Astrocyte (in vitro differentiated cells and primary cell): ENCODE measurements at regions not wholly inside any gene's neighbourhood (a gene's known extent, or its start where the extent isn't known, plus 50 kb on each side); places are given as distances from the start of the nearest gene placed in this dataset.

ENCODE experiments used
- DNase-seq: peaks from one replicate; pipeline ENCODE4 v3.0.0-alpha.2; 2010; ENCODE audit warnings: low read depth
- FAIRE-seq: peaks from 2 replicates; lab custom pipeline; 2011; peaks lifted over from hg19 to GRCh38; lab: Jason Lieb, UNC
- H2AFZ ChIP-seq: 2 replicates; pipeline ENCODE4 v1.6.0; 2012; ENCODE audit warnings: low read depth, low read length, inconsistent platforms
- H3K27ac ChIP-seq: 2 replicates; pipeline ENCODE4 v1.5.1; 2011; ENCODE audit warnings: low read depth, low read length, inconsistent platforms
- H3K27me3 ChIP-seq: 2 replicates; pipeline ENCODE4 v1.6.0; 2011; ENCODE audit warnings: low read length, inconsistent platforms; ENCODE audit not compliant: insufficient read depth
- H3K36me3 ChIP-seq: 2 replicates; pipeline ENCODE4 v1.5.1; 2011; ENCODE audit warnings: low read length, inconsistent platforms; ENCODE audit not compliant: insufficient read depth
- H3K4me1 ChIP-seq: 2 replicates; pipeline ENCODE4 v1.5.1; 2011; ENCODE audit warnings: low read length, inconsistent platforms; ENCODE audit not compliant: insufficient read depth
- H3K4me2 ChIP-seq: 2 replicates; pipeline ENCODE4 v1.6.0; 2012; ENCODE audit warnings: low read length, inconsistent platforms
- H3K4me3 ChIP-seq: 2 replicates; pipeline ENCODE4 v1.5.1; 2011; ENCODE audit warnings: low read depth, mild to moderate bottlenecking, low read length, inconsistent platforms; ENCODE audit not compliant: insufficient read depth
- H3K79me2 ChIP-seq: 2 replicates; pipeline ENCODE4 v1.6.0; 2012; ENCODE audit warnings: mild to moderate bottlenecking, low read length, inconsistent platforms; ENCODE audit not compliant: insufficient read depth
- H3K9ac ChIP-seq: 2 replicates; pipeline ENCODE4 v1.6.0; 2012; ENCODE audit warnings: mild to moderate bottlenecking, low read length, inconsistent platforms
- H3K9me3 ChIP-seq: 2 replicates; pipeline ENCODE4 v1.5.1; 2012; ENCODE audit warnings: low read depth, mild to moderate bottlenecking, low read length, inconsistent platforms; ENCODE audit not compliant: insufficient read depth
- H4K20me1 ChIP-seq: 2 replicates; pipeline ENCODE4 v1.6.0; 2012; ENCODE audit warnings: low read length, inconsistent platforms; ENCODE audit not compliant: insufficient read depth
- H3K27ac Mint-ChIP-seq: one replicate; pipeline ENCODE4 v1.8.0; 2021; ENCODE audit warnings: mild to moderate bottlenecking, mixed read lengths; ENCODE audit not compliant: unreplicated experiment
- H3K27me3 Mint-ChIP-seq: one replicate; pipeline ENCODE4 v1.8.0; 2021; ENCODE audit warnings: low read depth, mixed read lengths; ENCODE audit not compliant: unreplicated experiment
- H3K36me3 Mint-ChIP-seq: one replicate; pipeline ENCODE4 v1.8.0; 2021; ENCODE audit warnings: low read depth, mixed read lengths; ENCODE audit not compliant: unreplicated experiment
- H3K4me1 Mint-ChIP-seq: one replicate; pipeline ENCODE4 v1.8.0; 2021; ENCODE audit warnings: low read depth, mixed read lengths; ENCODE audit not compliant: unreplicated experiment
- H3K4me3 Mint-ChIP-seq: one replicate; pipeline ENCODE4 v1.8.0; 2021; ENCODE audit warnings: mild to moderate bottlenecking, moderate library complexity, mixed read lengths; ENCODE audit not compliant: unreplicated experiment
- H3K9me3 Mint-ChIP-seq: one replicate; pipeline ENCODE4 v1.8.0; 2021; ENCODE audit warnings: mild to moderate bottlenecking, mixed read lengths; ENCODE audit not compliant: unreplicated experiment
- EZH2 ChIP-seq: IDR thresholded peaks from 2 replicates; pipeline ENCODE4 v1.6.1; 2012; ENCODE audit warnings: mild to moderate bottlenecking, low read length, inconsistent platforms; ENCODE audit not compliant: insufficient read depth
- TF ChIP-seq, protein P1 (sequence below): IDR thresholded peaks from 2 replicates; pipeline ENCODE4 v1.5.1; 2011; ENCODE audit warnings: low read depth, mild to moderate bottlenecking, inconsistent platforms, low read length, moderate library complexity; ENCODE audit not compliant: insufficient read depth

GRCh38 chr6:167736486-167737204, 90.1 kb upstream of the AFDN start:
- Mint-ChIP-seq H3K4me1 (peaks cover 15% of the 10 kb centered on the region), H3K9me3 (peaks cover 6% of the 10 kb centered on the region), H3K4me3 (no peak overlapping the region), H3K27ac (no peak overlapping the region), H3K36me3 (no peaks in the 10 kb centered on the region), H3K27me3 (peaks cover 35% of the 10 kb centered on the region)
- H3K9me3 ChIP-seq = no peaks in the 10 kb centered on the region
- no peaks in the 10 kb centered on the region for H3K36me3 ChIP-seq
- H3K27me3 ChIP-seq = peaks cover 8% of the 10 kb centered on the region
- no peaks in the 10 kb centered on the region for H4K20me1 ChIP-seq
- no peak overlapping the region for H2AFZ ChIP-seq
- DNase-seq = no peak
- no peaks in the 10 kb centered on the region for H3K79me2 ChIP-seq
- no peak for FAIRE-seq
- H3K9ac ChIP-seq = no peak overlapping the region
- no peaks in the 10 kb centered on the region for H3K4me1 ChIP-seq
- no peak overlapping the region for H3K4me3 ChIP-seq
- no peak overlapping the region for H3K4me2 ChIP-seq
- TF ChIP-seq, protein P1, sequence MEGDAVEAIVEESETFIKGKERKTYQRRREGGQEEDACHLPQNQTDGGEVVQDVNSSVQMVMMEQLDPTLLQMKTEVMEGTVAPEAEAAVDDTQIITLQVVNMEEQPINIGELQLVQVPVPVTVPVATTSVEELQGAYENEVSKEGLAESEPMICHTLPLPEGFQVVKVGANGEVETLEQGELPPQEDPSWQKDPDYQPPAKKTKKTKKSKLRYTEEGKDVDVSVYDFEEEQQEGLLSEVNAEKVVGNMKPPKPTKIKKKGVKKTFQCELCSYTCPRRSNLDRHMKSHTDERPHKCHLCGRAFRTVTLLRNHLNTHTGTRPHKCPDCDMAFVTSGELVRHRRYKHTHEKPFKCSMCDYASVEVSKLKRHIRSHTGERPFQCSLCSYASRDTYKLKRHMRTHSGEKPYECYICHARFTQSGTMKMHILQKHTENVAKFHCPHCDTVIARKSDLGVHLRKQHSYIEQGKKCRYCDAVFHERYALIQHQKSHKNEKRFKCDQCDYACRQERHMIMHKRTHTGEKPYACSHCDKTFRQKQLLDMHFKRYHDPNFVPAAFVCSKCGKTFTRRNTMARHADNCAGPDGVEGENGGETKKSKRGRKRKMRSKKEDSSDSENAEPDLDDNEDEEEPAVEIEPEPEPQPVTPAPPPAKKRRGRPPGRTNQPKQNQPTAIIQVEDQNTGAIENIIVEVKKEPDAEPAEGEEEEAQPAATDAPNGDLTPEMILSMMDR = no peak
- no peak for TF ChIP-seq EZH2
- H3K27ac ChIP-seq = no peak overlapping the region

GRCh38 chr6:167737205-167737830, 89.4 kb upstream of the AFDN start:
- H3K4me3 Mint-ChIP-seq = no peak overlapping the region
- H3K36me3 Mint-ChIP-seq = no peaks in the 10 kb centered on the region
- no peak for DNase-seq

More at GRCh38 chr6:167737205-167737830, 89.4 kb upstream of the AFDN start:
- Histone ChIP-seq H3K9me3 (no peaks in the 10 kb centered on the region), H3K27ac (no peak overlapping the region), H3K4me2 (no peak overlapping the region), H3K79me2 (no peaks in the 10 kb centered on the region), H3K4me3 (no peak overlapping the region), H3K36me3 (no peaks in the 10 kb centered on the region), H4K20me1 (no peaks in the 10 kb centered on the region), H3K4me1 (no peaks in the 10 kb centered on the region), H3K9ac (no peak overlapping the region), H3K27me3 (peaks cover 5% of the 10 kb centered on the region), H2AFZ (no peak overlapping the region)
- TF ChIP-seq, protein P1 = no peak
- TF ChIP-seq EZH2 = no peak
- Mint-ChIP-seq H3K9me3 (peaks cover 2% of the 10 kb centered on the region), H3K27ac (no peak overlapping the region), H3K4me1 (peaks cover 15% of the 10 kb centered on the region), H3K27me3 (peaks cover 29% of the 10 kb centered on the region)
- no peak for FAIRE-seq
